ENCODE measurements at regions not wholly inside any gene's neighbourhood (a gene's known extent, or its start where the extent isn't known, plus 50 kb on each side); places are given as distances from the start of the nearest gene placed in this dataset.

DNA sequence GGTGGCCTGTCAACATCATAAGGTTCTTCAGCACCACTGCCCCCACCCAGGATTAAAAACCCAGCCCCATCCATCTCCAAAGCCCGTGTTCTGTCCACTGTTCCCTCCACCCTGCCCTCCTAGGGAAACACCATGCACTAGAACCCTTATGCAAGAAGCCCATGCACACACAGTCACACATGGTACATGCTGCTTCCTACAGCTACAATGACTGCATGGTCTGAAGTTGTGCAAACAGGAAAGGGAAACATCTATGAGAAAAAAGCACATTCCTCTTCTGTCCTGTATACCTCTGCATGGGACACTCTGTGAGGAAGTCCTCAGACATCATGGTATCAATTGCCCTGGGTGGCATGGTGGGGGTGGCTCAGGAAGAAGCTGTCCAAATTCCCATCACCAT is 108.6 kb upstream of the MRPS22 start:
- DNase-seq (ENCODE audit: low spot score), result no peak

GRCh38 chr3:139236336-139236735 is 107.5 kb upstream of the MRPS22 start:
- FAIRE-seq, result no peak
- DNase-seq (ENCODE audit: low spot score), result no peak

More for the DNA sequence above, 108.6 kb upstream of the MRPS22 start:
- FAIRE-seq, result no peak

DNA sequence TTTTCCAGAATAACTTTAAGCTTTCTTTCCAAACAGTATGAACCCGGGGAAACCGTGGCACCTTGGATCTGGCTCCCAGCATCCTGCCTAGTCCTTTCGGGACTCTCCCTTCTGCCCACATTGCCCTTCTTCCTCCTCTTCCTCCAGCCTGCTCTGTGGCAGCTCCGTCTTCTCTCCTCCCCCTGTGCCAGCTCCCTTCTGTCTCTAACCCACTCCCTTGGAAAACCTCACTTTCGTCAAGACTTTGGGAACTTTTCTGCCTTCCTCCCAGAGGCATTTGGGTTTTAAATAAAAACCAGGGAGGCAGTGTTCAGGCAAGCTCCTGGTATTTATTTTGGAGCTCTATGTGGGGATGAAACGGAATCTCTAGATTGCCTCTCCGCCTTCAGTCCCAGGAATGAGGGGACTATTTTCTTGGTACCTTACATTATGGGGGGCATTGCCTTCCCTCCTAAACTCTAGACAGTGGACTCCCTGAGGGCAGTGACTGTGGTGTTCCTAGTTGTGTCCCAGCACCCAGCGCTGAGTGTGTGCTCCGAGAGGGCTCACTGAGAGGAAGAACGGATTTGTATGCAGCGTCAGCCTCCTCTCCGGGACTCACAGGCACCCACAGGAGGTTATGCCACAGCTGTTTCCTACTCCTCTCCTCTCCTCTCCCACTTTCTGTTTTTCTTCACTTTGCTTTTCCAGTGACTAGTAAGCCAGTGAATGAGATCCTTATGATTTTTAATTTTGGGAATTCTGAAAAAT is 105.4 kb upstream of the MRPS22 start:
- DNase-seq (ENCODE audit: low spot score) (no peak), FAIRE-seq (no peak)

DNA sequence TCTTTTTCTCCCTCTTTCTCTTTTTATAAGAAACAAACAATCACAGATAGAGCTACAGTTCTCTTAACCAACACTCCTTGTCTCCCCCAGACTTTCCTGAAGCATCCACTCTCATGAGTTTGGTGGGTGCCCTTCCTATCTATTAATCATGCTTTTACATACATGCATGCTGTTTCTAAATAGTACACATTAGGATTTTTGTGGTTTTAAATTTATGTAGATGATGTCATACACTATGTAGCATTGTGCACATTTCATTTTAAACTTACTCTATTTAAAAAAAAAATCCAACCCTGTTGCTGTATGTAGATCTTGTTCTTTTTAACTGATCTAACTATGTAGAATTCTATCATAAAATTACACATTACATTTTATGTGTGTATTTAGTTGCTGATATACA is 104.3 kb upstream of the MRPS22 start:
- FAIRE-seq (no peak), DNase-seq (ENCODE audit: low spot score) (no peak)

- DNase-seq (ENCODE audit: low spot score) (no peak), FAIRE-seq (no peak)
These were observed 102.0 kb upstream of the MRPS22 start for GRCh38 chr3:139241783-139242182.

- FAIRE-seq, result no peak
- no peak for DNase-seq (ENCODE audit: low spot score)
These were observed 100.1 kb upstream of the MRPS22 start for GRCh38 chr3:139243710-139244109.

DNA sequence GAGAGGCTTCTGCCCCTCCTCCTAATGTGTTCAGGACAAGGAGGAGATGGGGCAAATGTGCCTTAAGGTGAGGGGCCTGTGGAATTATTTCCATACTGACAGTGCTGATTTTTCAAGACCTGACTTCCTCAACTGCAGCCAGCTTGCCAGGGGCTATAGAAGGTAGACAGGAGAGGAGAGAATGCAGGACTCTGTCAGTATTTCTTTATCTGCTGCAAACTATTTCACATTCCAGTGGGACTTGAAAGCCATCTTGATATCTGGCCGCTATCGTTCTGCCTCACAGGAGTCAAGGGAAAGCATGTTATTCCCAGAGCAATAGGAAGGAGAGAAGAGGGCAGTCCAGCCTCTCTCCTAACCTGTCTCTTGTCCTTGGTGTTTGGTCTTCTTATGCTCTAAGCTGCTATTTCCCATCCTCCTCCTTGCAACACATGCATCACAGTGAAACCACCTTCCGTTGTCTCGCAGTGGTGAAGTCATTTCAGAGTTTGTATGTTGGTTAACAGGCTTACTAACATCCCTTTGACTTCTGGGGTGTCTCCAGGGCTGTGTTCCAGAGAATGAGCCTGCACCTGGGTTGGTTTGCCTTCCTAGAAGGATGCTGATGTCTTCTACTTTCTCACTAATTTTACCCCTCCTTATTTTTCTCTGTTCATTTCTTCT is 95.1 kb upstream of the MRPS22 start:
- DNase-seq (ENCODE audit: low spot score) (no peak), FAIRE-seq (no peak)

- no peak for DNase-seq (ENCODE audit: low spot score)
- no peak for FAIRE-seq
These were observed 92.3 kb upstream of the MRPS22 start for GRCh38 chr3:139251529-139251928.

DNA sequence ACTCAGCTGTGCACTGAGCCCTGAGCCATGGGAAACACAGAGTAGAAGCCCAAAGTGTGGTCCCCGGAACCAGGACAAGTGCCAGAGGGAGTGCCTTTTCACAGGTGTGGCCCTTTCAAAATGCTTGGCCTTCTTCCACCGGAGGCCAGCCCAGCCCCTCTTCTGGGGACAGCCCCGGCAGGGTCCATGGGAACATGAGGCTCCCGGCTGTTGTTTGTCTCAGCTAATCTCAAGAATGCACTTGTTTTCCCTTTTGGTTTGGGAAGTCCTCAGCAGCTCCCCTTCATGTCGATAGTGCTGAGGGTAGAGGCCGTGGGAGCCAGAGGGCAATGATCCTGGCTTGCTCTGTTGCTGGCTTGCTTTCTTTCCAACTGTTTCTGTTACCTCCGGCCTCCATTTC is 91.1 kb upstream of the MRPS22 start:
- FAIRE-seq, result no peak

DNA sequence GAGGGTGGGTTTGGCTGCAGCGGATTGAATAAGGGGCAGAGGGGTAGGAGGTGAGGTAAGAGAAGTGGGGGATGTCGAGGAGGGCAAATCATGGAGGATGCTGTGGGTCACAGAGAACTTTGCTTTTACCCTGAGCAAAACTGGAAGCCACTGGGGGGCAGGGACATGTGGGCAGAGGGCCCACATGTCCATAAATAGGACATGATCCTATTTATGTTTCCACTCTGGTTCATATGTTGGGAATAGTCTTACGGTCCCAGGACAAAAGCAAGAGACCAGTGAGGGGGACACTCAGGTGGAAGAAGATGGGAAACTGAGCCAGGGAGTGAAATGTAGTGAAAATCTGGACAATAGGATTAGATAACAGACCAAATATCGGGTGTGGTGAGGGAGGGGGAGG is 85.5 kb upstream of the MRPS22 start:
- FAIRE-seq, result no peak
- no peak for DNase-seq (ENCODE audit: low spot score)

More for the DNA sequence above, 91.1 kb upstream of the MRPS22 start:
- DNase-seq (ENCODE audit: low spot score), result no peak

DNA sequence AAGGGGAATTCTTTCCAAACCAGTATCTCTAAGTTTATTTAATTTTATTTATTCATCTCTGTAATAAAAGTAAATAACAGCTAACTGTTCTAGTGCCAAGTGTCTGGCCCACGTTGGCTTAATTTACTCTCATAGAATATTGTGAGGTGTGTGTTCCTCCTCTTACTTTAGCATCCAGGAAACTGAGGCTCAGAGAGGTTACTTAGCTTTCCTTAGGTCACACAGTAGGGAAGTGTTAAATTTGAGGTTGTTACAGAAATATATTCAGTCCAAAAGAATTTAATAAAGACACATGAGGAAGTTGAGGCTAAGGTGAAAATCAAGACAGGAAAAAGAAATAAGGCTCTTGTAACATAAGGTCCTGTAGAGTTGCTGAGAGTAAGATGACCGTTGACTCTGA is 84.4 kb upstream of the MRPS22 start:
- FAIRE-seq, result no peak
- DNase-seq (ENCODE audit: low spot score), result no peak

DNA sequence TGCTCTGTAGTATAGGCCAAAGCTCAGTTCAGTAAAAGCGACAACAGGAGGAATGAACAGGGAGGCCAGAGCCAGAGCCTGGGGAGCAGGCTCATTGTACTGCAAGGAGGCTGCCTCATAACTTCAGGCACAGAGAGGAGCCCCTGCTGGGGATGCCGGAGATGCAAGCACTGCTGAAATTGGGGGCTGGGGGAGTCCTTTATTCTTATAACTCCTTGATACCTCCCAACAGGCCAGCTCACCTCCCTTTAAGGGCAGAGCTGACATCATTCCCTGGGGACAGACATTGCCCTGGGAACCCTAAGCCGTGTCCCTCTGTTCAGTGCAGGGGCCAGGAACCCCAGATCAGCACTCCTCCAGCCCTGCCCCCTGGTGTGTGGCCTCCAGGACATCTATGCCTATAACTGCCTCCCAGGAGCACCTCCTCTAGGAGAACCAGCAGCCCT is 83.8 kb upstream of the MRPS22 start:
- DNase-seq (ENCODE audit: low spot score), result no peak
- no peak for FAIRE-seq

DNA sequence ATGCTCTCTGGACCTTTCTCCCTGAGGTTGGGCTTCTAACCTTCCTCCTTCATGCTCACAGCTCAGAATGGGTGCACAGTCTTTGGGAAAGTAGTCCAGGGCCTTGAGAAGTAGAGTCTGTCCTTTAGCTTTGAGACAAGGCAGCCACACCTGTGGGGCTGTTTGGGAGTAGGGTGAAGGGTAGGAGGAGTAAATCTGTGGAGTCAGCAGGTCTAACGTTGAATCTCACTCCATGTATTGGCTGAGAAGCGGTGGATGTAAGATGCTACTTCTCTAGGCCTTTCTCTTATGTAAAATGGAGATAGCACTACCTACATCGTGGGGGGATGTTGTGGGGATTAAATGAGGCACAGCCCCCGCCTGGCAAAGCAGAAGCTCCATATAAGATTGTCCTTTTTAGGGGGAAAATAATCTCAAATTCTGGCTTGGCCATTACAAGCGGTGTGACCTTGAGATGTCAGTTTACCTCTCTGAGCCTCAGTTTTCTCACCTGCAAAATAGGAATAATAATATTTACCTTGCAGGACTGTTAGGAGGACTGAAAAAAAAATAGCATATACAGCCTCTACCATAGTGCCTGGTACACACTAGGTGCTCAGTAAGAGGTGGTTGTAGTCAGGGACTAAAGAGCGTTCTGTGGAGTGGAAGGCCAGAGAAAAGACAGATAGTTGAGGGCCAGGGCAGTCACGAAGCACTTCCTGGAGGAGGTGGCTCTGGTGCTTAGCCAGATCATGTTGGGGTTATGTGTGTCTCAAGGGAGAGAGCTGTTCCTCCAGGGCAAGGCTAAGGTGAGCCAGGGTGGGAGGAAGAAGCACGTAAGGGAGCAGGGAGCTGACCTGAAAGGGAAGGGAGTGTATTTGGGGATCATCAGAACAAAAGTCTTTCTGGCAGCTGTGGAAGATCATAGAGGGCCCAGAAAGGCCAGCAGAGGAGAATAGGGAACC is 82.8 kb upstream of the MRPS22 start:
- no peak for DNase-seq (ENCODE audit: low spot score)
- no peak for FAIRE-seq

DNA sequence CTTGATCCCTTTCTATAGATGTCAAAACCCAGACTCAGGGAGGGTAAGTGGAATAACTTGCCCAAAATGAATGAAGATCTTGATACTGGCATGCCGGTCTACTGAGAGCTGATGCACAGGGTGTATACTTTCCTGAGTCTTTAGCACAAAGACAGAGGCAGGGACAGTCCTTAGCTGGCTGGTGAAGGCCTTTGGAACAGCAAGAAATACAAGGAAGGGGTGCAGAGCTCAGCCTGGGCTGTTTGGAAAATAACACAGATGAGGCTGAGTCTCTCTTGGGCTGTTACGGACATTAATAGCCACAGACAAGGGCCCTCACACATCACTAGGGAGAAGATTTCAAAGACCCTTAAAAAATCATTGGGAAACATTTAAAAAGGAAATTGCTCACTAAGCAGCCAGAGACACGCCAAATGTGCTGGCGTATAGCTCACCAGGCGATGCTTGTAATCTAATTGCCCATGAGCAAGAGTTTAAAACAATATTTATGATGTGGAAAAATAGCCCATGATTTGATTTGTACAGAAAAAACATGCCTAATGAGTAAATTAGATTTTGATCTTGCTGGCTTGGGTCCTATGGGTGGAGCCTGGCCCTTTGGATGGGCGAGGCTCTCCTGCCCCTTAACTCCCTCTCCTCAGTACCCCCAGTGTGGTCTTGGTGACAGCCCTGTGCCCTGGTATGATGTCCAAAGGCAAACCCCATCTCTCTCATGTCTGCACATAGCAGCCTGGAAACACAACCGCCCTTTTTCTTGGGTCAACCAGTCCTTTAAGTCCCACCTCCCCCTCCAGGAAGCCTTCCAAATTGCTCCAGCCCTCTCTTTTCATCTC is 81.8 kb upstream of the MRPS22 start:
- DNase-seq (ENCODE audit: low spot score) (no peak), FAIRE-seq (no peak)

DNA sequence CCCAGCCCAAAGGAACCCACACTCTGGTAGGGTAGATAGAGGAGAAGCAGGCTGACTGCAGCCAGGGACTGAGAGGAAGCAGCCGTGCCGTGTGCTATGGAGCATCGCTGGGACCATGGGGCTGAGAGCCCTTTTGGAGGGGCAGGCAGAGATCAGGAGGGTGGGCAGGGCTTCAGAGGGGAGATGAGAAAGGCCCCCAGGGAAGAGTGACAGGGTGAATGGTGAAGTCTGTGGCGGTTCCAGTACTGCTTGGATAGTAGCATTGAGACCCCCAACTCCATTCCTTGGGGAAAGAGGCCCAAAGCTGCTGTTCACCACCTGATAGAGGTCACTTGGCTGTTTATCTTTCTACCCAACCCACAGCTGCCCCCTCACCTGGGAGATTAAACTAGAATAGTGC is 80.0 kb upstream of the MRPS22 start:
- DNase-seq (ENCODE audit: low spot score) (no peak), FAIRE-seq (no peak)

DNA sequence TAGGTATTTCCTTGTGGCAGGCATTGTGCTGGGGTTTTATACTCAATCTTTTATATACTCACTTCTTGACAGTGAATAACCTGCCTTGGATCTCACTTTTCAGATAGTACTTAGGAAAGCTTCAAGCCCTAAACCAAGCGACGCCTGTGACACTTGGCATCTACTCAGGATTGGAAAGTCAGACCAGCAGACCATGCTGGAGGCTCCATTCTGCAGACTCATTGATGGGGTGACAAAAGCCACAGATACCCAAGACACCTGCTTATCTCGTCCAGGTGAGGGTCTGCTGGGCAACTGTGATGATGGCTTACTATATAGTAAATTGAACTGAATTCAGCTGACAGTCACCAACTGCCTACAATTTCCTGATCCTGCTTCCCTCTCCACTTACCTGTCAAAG is 79.4 kb upstream of the MRPS22 start:
- DNase-seq (ENCODE audit: low spot score), result no peak
- no peak for FAIRE-seq

GRCh38 chr3:139265131-139266016 is 78.4 kb upstream of the MRPS22 start:
- no peak for FAIRE-seq
- no peak for DNase-seq (ENCODE audit: low spot score)

- FAIRE-seq (no peak), DNase-seq (ENCODE audit: low spot score) (no peak)
These were observed 76.2 kb upstream of the MRPS22 start for GRCh38 chr3:139267300-139268246.

- FAIRE-seq (no peak), DNase-seq (ENCODE audit: low spot score) (no peak)
These were observed 73.8 kb upstream of the MRPS22 start for GRCh38 chr3:139269984-139270383.

All from urothelium cell line (cell line).